ENCODE measurements at regions not wholly inside any gene's neighbourhood (a gene's known extent, or its start where the extent isn't known, plus 50 kb on each side); places are given as distances from the start of the nearest gene placed in this dataset.

- no peak for DNase-seq (ENCODE audit: low spot score)
Observed at GRCh38 chr1:187236199-187236598, 407.4 kb downstream of the PLA2G4A start.

- no peak for DNase-seq (ENCODE audit: low spot score)
Observed at GRCh38 chr1:187236676-187237075, 407.9 kb downstream of the PLA2G4A start.

- no peak for DNase-seq (ENCODE audit: low spot score)
Observed at GRCh38 chr1:187237542-187237941, 408.8 kb downstream of the PLA2G4A start.

- no peak for DNase-seq (ENCODE audit: low spot score)
Observed at GRCh38 chr1:187241971-187242370, 413.2 kb downstream of the PLA2G4A start.

GRCh38 chr1:187244623-187245022 lies 415.9 kb downstream of the PLA2G4A start:
- no peak for DNase-seq (ENCODE audit: low spot score)

GRCh38 chr1:187245201-187245600 lies 416.5 kb downstream of the PLA2G4A start:
- no peak for DNase-seq (ENCODE audit: low spot score)

GRCh38 chr1:187249196-187249595 lies 420.4 kb downstream of the PLA2G4A start:
- DNase-seq (ENCODE audit: low spot score), result no peak

GRCh38 chr1:187252923-187253322 lies 424.2 kb downstream of the PLA2G4A start:
- no peak for DNase-seq (ENCODE audit: low spot score)

GRCh38 chr1:187257476-187257875 lies 428.7 kb downstream of the PLA2G4A start:
- DNase-seq (ENCODE audit: low spot score), result no peak

GRCh38 chr1:187261637-187262036 lies 432.9 kb downstream of the PLA2G4A start:
- peak; percentile 54 for DNase-seq (ENCODE audit: low spot score)

- DNase-seq (ENCODE audit: low spot score), result no peak
Observed at GRCh38 chr1:187262731-187263130, 434.0 kb downstream of the PLA2G4A start.

- DNase-seq (ENCODE audit: low spot score), result peak; percentile 81
Observed at GRCh38 chr1:187264995-187265602, 436.4 kb downstream of the PLA2G4A start.

- no peak for DNase-seq (ENCODE audit: low spot score)
Observed at GRCh38 chr1:187266051-187266450, 437.3 kb downstream of the PLA2G4A start.

GRCh38 chr1:187267827-187268226 lies 439.1 kb downstream of the PLA2G4A start:
- no peak for DNase-seq (ENCODE audit: low spot score)

GRCh38 chr1:187270256-187270655 lies 441.5 kb downstream of the PLA2G4A start:
- DNase-seq (ENCODE audit: low spot score), result no peak

GRCh38 chr1:187275346-187275745 lies 446.6 kb downstream of the PLA2G4A start:
- no peak for DNase-seq (ENCODE audit: low spot score)

- DNase-seq (ENCODE audit: low spot score), result no peak
Observed at GRCh38 chr1:187275985-187276575, 447.3 kb downstream of the PLA2G4A start.

GRCh38 chr1:187276677-187277076 lies 447.9 kb downstream of the PLA2G4A start:
- no peak for DNase-seq (ENCODE audit: low spot score)

- DNase-seq (ENCODE audit: low spot score), result no peak
Observed at GRCh38 chr1:187280031-187280430, 451.3 kb downstream of the PLA2G4A start.

GRCh38 chr1:187281085-187281484 lies 452.3 kb downstream of the PLA2G4A start:
- no peak for DNase-seq (ENCODE audit: low spot score)

- DNase-seq (ENCODE audit: low spot score), result no peak
Observed at GRCh38 chr1:187283984-187284383, 455.2 kb downstream of the PLA2G4A start.

GRCh38 chr1:187294421-187295201 lies 465.9 kb downstream of the PLA2G4A start:
- no peak for DNase-seq (ENCODE audit: low spot score)

- DNase-seq (ENCODE audit: low spot score), result no peak
Observed at GRCh38 chr1:187300081-187300480, 471.3 kb downstream of the PLA2G4A start.
